Ascending aorta (tissue), 2 donors: ENCODE measurements at regions not wholly inside any gene's neighbourhood (a gene's known extent, or its start where the extent isn't known, plus 50 kb on each side); places are given as distances from the start of the nearest gene placed in this dataset.
A peak's percentile ranks its signal among the peaks of the same experiment; 100 is the strongest.

Experiments used
- DNase-seq, 2 donors: peaks; one replicate each; pipeline ENCODE4 v3.0.0-alpha.2; 2019; ENCODE audit warnings: low spot score in 2 of 2
- H3K27ac ChIP-seq, 2 donors: fragments of 200-600 bp; sonication (generic); one replicate each; pipeline ENCODE4 v1.5.1; 2016 to 2017; ENCODE audit warnings: mild to moderate bottlenecking in 1 of 2
- H3K27me3 ChIP-seq: fragments of 200-600 bp; sonication (generic); one replicate; pipeline ENCODE4 v1.5.1; 2017
- H3K36me3 ChIP-seq, 2 donors: fragments of 200-600 bp; sonication (generic); one replicate each; pipeline ENCODE4 v1.5.1; 2016
- H3K4me1 ChIP-seq, 2 donors: fragments of 200-600 bp; sonication (generic); one replicate each; pipeline ENCODE4 v1.5.1; 2016 to 2017; ENCODE audit warnings: mild to moderate bottlenecking in 1 of 2
- H3K4me3 ChIP-seq, 2 donors: fragments of 200-600 bp; sonication (generic); one replicate each; pipeline ENCODE4 v1.5.1; 2016 to 2017; ENCODE audit warnings: mild to moderate bottlenecking in 1 of 2
- H3K9me3 ChIP-seq, 2 donors: fragments of 200-600 bp; sonication (generic); one replicate each; pipeline ENCODE4 v1.5.1; 2016
- CTCF ChIP-seq, 3 experiments: fragments of 200-600 bp in 2 of 3; fragments of 450-650 bp in 1 of 3; sonication (generic) in 2 of 3; IDR thresholded peaks; one replicate each; pipeline ENCODE4 v1.5.1; 2016 to 2019; ENCODE audit warnings: antibody characterized with exemption in 3 of 3, mild to moderate bottlenecking in 1 of 3, moderate library complexity in 1 of 3
- intact Hi-C: fragments of 100-400 bp; cut with DNase I; formaldehyde crosslinking; loops from one replicate; pipeline ENCODE4 v1.15.1; 2023

- no peaks in the 10 kb centered on the region for H3K36me3 ChIP-seq
- H3K27ac ChIP-seq, result no peak overlapping the region
- H3K27me3 ChIP-seq, result no peaks in the 10 kb centered on the region
- no peak for DNase-seq
- TF ChIP-seq CTCF (IDR thresholded peaks at IDR 0.05), result no peak
- no peaks in the 10 kb centered on the region for H3K9me3 ChIP-seq
- peaks cover 5 to 11% of the 10 kb centered on the region in 2 donors for H3K4me1 ChIP-seq
- intact Hi-C loops, result no loop called here
- H3K4me3 ChIP-seq, result no peak overlapping the region
Observed at GRCh38 chr1:168431882-168432281, 111.9 kb downstream of the XCL2 start.

- Histone ChIP-seq H3K27ac (no peak overlapping the region), H3K27me3 (no peaks in the 10 kb centered on the region)
- intact Hi-C loops, result no loop called here
Observed at GRCh38 chr1:168430321-168430720, 113.5 kb downstream of the XCL2 start.

GRCh38 chr1:168428063-168428731, 115.6 kb downstream of the XCL2 start:
- Histone ChIP-seq H3K27ac (peak overlapping the region; percentile 44 to 62), H3K4me1 (peaks cover 8 to 15% of the 10 kb centered on the region in 2 donors)
- intact Hi-C loops, result loop anchor here (5.0 kb wide), 1 partner anchor 86 kb away; no protein-coding TSS in a partner anchor

More at GRCh38 chr1:168430321-168430720, 113.5 kb downstream of the XCL2 start:
- TF ChIP-seq CTCF (IDR thresholded peaks at IDR 0.05), result no peak
- peaks cover 8 to 15% of the 10 kb centered on the region in 2 donors for H3K4me1 ChIP-seq
- no peaks in the 10 kb centered on the region for H3K9me3 ChIP-seq
- no peaks in the 10 kb centered on the region for H3K36me3 ChIP-seq
- peak in 1 of 2 donors; percentile 55 for DNase-seq
- H3K4me3 ChIP-seq, result no peak overlapping the region

GRCh38 chr1:168427051-168427450, 116.7 kb downstream of the XCL2 start:
- no peak overlapping the region for H3K4me3 ChIP-seq
- H3K27ac ChIP-seq, result peak overlapping the region; percentile 44 to 62
- no peaks in the 10 kb centered on the region for H3K27me3 ChIP-seq
- no peaks in the 10 kb centered on the region for H3K9me3 ChIP-seq
- no peak for TF ChIP-seq CTCF (IDR thresholded peaks at IDR 0.05)
- H3K4me1 ChIP-seq, result peaks cover 8 to 15% of the 10 kb centered on the region in 2 donors
- no peak for DNase-seq
- intact Hi-C loops, result loop anchor here (5.0 kb wide), 1 partner anchor 85 kb away; no protein-coding TSS in a partner anchor
- no peaks in the 10 kb centered on the region for H3K36me3 ChIP-seq

More at GRCh38 chr1:168428063-168428731, 115.6 kb downstream of the XCL2 start:
- no peak for TF ChIP-seq CTCF (IDR thresholded peaks at IDR 0.05)
- DNase-seq, result peak in 1 of 2 donors; percentile 69
- Histone ChIP-seq H3K36me3 (no peaks in the 10 kb centered on the region), H3K27me3 (no peaks in the 10 kb centered on the region), H3K4me3 (no peak overlapping the region), H3K9me3 (no peaks in the 10 kb centered on the region)

- H3K4me3 ChIP-seq, result no peak overlapping the region
- no peak for TF ChIP-seq CTCF (IDR thresholded peaks at IDR 0.05)
Observed at GRCh38 chr1:168424281-168424680, 119.5 kb downstream of the XCL2 start.

More at GRCh38 chr1:168424281-168424680, 119.5 kb downstream of the XCL2 start:
- Histone ChIP-seq H3K9me3 (no peaks in the 10 kb centered on the region), H3K27me3 (no peaks in the 10 kb centered on the region), H3K4me1 (peaks cover 8 to 15% of the 10 kb centered on the region in 2 donors), H3K36me3 (no peaks in the 10 kb centered on the region), H3K27ac (no peak overlapping the region)
- intact Hi-C loops, result no loop called here
- DNase-seq, result no peak
